ENCODE measurements at regions not wholly inside any gene's neighbourhood (a gene's known extent, or its start where the extent isn't known, plus 50 kb on each side); places are given as distances from the start of the nearest gene placed in this dataset.

DNA sequence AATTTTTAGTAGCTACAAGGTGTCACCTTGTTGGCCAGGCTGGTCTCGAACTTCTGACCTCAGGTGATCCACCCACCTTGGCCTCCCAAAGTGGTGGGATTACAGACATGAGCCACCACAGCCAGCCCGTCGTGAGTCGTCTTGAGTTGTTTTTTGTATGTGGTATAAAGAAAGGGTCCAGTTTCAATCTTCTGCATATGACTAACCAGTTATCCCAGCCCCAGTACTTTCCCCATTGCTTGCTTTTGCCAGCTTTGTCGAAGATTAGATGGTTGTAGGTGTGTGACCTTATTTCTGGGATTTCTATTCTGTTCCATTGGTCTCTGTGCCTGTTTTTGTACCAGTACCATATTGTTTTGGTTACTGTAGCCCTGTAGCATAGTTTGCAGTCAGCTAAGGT is 105.9 kb downstream of the OR13H1 start:
- TF ChIP-seq, protein P1, sequence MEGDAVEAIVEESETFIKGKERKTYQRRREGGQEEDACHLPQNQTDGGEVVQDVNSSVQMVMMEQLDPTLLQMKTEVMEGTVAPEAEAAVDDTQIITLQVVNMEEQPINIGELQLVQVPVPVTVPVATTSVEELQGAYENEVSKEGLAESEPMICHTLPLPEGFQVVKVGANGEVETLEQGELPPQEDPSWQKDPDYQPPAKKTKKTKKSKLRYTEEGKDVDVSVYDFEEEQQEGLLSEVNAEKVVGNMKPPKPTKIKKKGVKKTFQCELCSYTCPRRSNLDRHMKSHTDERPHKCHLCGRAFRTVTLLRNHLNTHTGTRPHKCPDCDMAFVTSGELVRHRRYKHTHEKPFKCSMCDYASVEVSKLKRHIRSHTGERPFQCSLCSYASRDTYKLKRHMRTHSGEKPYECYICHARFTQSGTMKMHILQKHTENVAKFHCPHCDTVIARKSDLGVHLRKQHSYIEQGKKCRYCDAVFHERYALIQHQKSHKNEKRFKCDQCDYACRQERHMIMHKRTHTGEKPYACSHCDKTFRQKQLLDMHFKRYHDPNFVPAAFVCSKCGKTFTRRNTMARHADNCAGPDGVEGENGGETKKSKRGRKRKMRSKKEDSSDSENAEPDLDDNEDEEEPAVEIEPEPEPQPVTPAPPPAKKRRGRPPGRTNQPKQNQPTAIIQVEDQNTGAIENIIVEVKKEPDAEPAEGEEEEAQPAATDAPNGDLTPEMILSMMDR (conservative IDR thresholded peaks at IDR 0.05) = no peak
- no peak for TF ChIP-seq EZH2 (IDR thresholded peaks at IDR 0.05; ENCODE audit: low read depth)

Data from PC-9 (cell line).